Muscle layer of colon (tissue), 2 donors: ENCODE measurements at regions not wholly inside any gene's neighbourhood (a gene's known extent, or its start where the extent isn't known, plus 50 kb on each side); places are given as distances from the start of the nearest gene placed in this dataset.
"Not testable (repeated sequence)": the region's sequence is repeated elsewhere in the genome, so short reads cannot be mapped to it uniquely, and the experiment has no call there.

Experiments
- H3K27ac ChIP-seq: one replicate; pipeline ENCODE4 v1.7.0; 2013; ENCODE audit warnings: low read depth, mild to moderate bottlenecking, low read length, moderate library complexity
- H3K27me3 ChIP-seq, 2 donors: one replicate each; pipeline ENCODE4 v1.7.0; 2013; ENCODE audit warnings: low read length in 2 of 2, mild to moderate bottlenecking in 2 of 2; ENCODE audit not compliant: insufficient read depth in 2 of 2, control insufficient read depth in 1 of 2
- H3K36me3 ChIP-seq: one replicate; pipeline ENCODE4 v1.7.0; 2013; ENCODE audit warnings: mild to moderate bottlenecking, low read length; ENCODE audit not compliant: insufficient read depth
- H3K4me1 ChIP-seq: one replicate; pipeline ENCODE4 v1.7.0; 2013; ENCODE audit warnings: mild to moderate bottlenecking, low read length; ENCODE audit not compliant: insufficient read depth
- H3K4me3 ChIP-seq, 2 donors: one replicate each; pipeline ENCODE4 v1.7.0; 2013; ENCODE audit warnings: low read length in 2 of 2, low read depth in 1 of 2, mild to moderate bottlenecking in 1 of 2, moderate library complexity in 1 of 2
- H3K9ac ChIP-seq: one replicate; pipeline ENCODE4 v1.7.0; 2013; ENCODE audit warnings: low read length
- H3K9me3 ChIP-seq: one replicate; pipeline ENCODE4 v1.7.0; 2013; ENCODE audit warnings: mild to moderate bottlenecking, low read length
- donor health status: abdominal sarcoma.
- donor health status: Adenocarcinoma of cecum.

- Histone ChIP-seq H3K9ac (no peak overlapping the region), H3K27me3 (no peaks in the 10 kb centered on the region), H3K4me1 (no peaks in the 10 kb centered on the region), H3K9me3 (no peaks in the 10 kb centered on the region), H3K27ac (no peak overlapping the region), H3K4me3 (no peak overlapping the region), H3K36me3 (no peaks in the 10 kb centered on the region)
Observed at GRCh38 chr20:53725575-53725970, 131.9 kb upstream of the ZNF217 start.

- Histone ChIP-seq H3K9ac (no peak overlapping the region), H3K9me3 (no peaks in the 10 kb centered on the region), H3K4me1 (no peaks in the 10 kb centered on the region), H3K27ac (no peak overlapping the region), H3K36me3 (no peaks in the 10 kb centered on the region), H3K4me3 (no peak overlapping the region), H3K27me3 (no peaks in the 10 kb centered on the region)
Observed at GRCh38 chr20:53723621-53724020, 130.0 kb upstream of the ZNF217 start.

- no peak overlapping the region for H3K4me3 ChIP-seq
- H3K27ac ChIP-seq, result no peak overlapping the region
Observed at GRCh38 chr20:53723045-53723444, 129.4 kb upstream of the ZNF217 start.

GRCh38 chr20:53722515-53723036, 128.9 kb upstream of the ZNF217 start:
- H3K4me3 ChIP-seq, result no peak overlapping the region
- no peaks in the 10 kb centered on the region for H3K4me1 ChIP-seq
- no peaks in the 10 kb centered on the region for H3K27me3 ChIP-seq
- H3K9me3 ChIP-seq, result no peaks in the 10 kb centered on the region
- H3K36me3 ChIP-seq, result no peaks in the 10 kb centered on the region
- no peak overlapping the region for H3K9ac ChIP-seq
- no peak overlapping the region for H3K27ac ChIP-seq

More at GRCh38 chr20:53723045-53723444, 129.4 kb upstream of the ZNF217 start:
- H3K27me3 ChIP-seq, result no peaks in the 10 kb centered on the region
- no peaks in the 10 kb centered on the region for H3K9me3 ChIP-seq
- no peaks in the 10 kb centered on the region for H3K4me1 ChIP-seq
- H3K36me3 ChIP-seq, result no peaks in the 10 kb centered on the region
- no peak overlapping the region for H3K9ac ChIP-seq

- not testable (repeated sequence) for H3K4me1 ChIP-seq, H3K9ac ChIP-seq, H3K27ac ChIP-seq, H3K4me3 ChIP-seq, H3K27me3 ChIP-seq, H3K9me3 ChIP-seq, H3K36me3 ChIP-seq
Observed at GRCh38 chr20:53721445-53721963, 127.9 kb upstream of the ZNF217 start.

GRCh38 chr20:53719171-53719803, 125.6 kb upstream of the ZNF217 start:
- not testable (repeated sequence) for H3K27ac ChIP-seq, H3K9me3 ChIP-seq, H3K9ac ChIP-seq, H3K27me3 ChIP-seq, H3K4me3 ChIP-seq, H3K36me3 ChIP-seq, H3K4me1 ChIP-seq

GRCh38 chr20:53718142-53719021, 124.7 kb upstream of the ZNF217 start:
- no peaks in the 10 kb centered on the region for H3K27me3 ChIP-seq
- H3K9ac ChIP-seq, result no peak overlapping the region
- no peaks in the 10 kb centered on the region for H3K9me3 ChIP-seq
- H3K36me3 ChIP-seq, result no peaks in the 10 kb centered on the region
- no peaks in the 10 kb centered on the region for H3K4me1 ChIP-seq
- no peak overlapping the region for H3K27ac ChIP-seq
- H3K4me3 ChIP-seq, result no peak overlapping the region

GRCh38 chr20:53716395-53716794, 122.8 kb upstream of the ZNF217 start:
- Histone ChIP-seq H3K9me3 (no peaks in the 10 kb centered on the region), H3K36me3 (no peaks in the 10 kb centered on the region), H3K27ac (no peak overlapping the region), H3K27me3 (no peaks in the 10 kb centered on the region), H3K9ac (no peak overlapping the region), H3K4me1 (no peaks in the 10 kb centered on the region), H3K4me3 (no peak overlapping the region)

GRCh38 chr20:53714524-53714923, 120.9 kb upstream of the ZNF217 start:
- H3K27ac ChIP-seq, result no peak overlapping the region
- no peaks in the 10 kb centered on the region for H3K4me1 ChIP-seq
- H3K9me3 ChIP-seq, result no peaks in the 10 kb centered on the region
- no peak overlapping the region for H3K9ac ChIP-seq
- no peak overlapping the region for H3K4me3 ChIP-seq
- H3K36me3 ChIP-seq, result no peaks in the 10 kb centered on the region
- no peaks in the 10 kb centered on the region for H3K27me3 ChIP-seq

GRCh38 chr20:53713328-53714056, 119.9 kb upstream of the ZNF217 start:
- no peak overlapping the region for H3K9ac ChIP-seq
- H3K27ac ChIP-seq, result no peak overlapping the region
- no peaks in the 10 kb centered on the region for H3K4me1 ChIP-seq
- no peaks in the 10 kb centered on the region for H3K9me3 ChIP-seq
- H3K4me3 ChIP-seq, result no peak overlapping the region
- no peaks in the 10 kb centered on the region for H3K27me3 ChIP-seq
- H3K36me3 ChIP-seq, result no peaks in the 10 kb centered on the region
